Cardiac fibroblast (primary cell): ENCODE measurements at regions not wholly inside any gene's neighbourhood (a gene's known extent, or its start where the extent isn't known, plus 50 kb on each side); places are given as distances from the start of the nearest gene placed in this dataset.

Experiments used
- DNase-seq, 2 donors: peaks; one replicate each; pipeline versions ENCODE4 v3.0.0 to v3.0.0-alpha.2; 2010; ENCODE audit warnings: low read depth in 2 of 2
- H3K4me3 ChIP-seq, 2 donors: replicated peaks in 1 of 2; 1 replicate in 1 of 2; 2 replicates in 1 of 2; pipeline ENCODE4 v1.5.1; 2011; ENCODE audit warnings: low read depth in 2 of 2, low read length in 2 of 2, mild to moderate bottlenecking in 2 of 2, moderate library complexity in 1 of 2
- CTCF ChIP-seq: IDR thresholded peaks from one replicate; pipeline ENCODE4 v1.5.1; 2011; ENCODE audit warnings: low read depth, mild to moderate bottlenecking, low read length, inconsistent platforms

GRCh38 chr10:109696462-109696861 lies 226.8 kb downstream of the XPNPEP1 start:
- no peak for TF ChIP-seq CTCF
- no peak overlapping the region for H3K4me3 ChIP-seq
- no peak for DNase-seq

GRCh38 chr10:109695988-109696387 lies 227.3 kb downstream of the XPNPEP1 start:
- H3K4me3 ChIP-seq: no peak overlapping the region
- no peak for TF ChIP-seq CTCF
- DNase-seq: no peak

- no peak overlapping the region for H3K4me3 ChIP-seq
- TF ChIP-seq CTCF: no peak
- no peak for DNase-seq
These were observed 233.5 kb downstream of the XPNPEP1 start for GRCh38 chr10:109689785-109690184.

GRCh38 chr10:109679478-109679877 lies 243.8 kb downstream of the XPNPEP1 start:
- TF ChIP-seq CTCF: no peak
- no peak for DNase-seq
- H3K4me3 ChIP-seq: no peak overlapping the region

GRCh38 chr10:109678857-109679256 lies 244.5 kb downstream of the XPNPEP1 start:
- no peak for DNase-seq
- H3K4me3 ChIP-seq: no peak overlapping the region
- no peak for TF ChIP-seq CTCF

GRCh38 chr10:109676703-109677102 lies 246.6 kb downstream of the XPNPEP1 start:
- DNase-seq: no peak
- no peak overlapping the region for H3K4me3 ChIP-seq
- no peak for TF ChIP-seq CTCF

- H3K4me3 ChIP-seq: no peak overlapping the region
- DNase-seq: no peak
- no peak for TF ChIP-seq CTCF
These were observed 254.6 kb downstream of the XPNPEP1 start for GRCh38 chr10:109668703-109669102.
